HG03439 (cell line): ENCODE measurements at regions not wholly inside any gene's neighbourhood (a gene's known extent, or its start where the extent isn't known, plus 50 kb on each side); places are given as distances from the start of the nearest gene placed in this dataset.
A peak's percentile ranks its signal among the peaks of the same experiment; 100 is the strongest.

ENCODE experiments used
- ATAC-seq: cut with Tn5 transposase; IDR thresholded peaks from one replicate; pipeline ENCODE4 v1.9.1; 2021; ENCODE audit warnings: mild to moderate bottlenecking, moderate library complexity; ENCODE audit not compliant: unreplicated experiment

DNA sequence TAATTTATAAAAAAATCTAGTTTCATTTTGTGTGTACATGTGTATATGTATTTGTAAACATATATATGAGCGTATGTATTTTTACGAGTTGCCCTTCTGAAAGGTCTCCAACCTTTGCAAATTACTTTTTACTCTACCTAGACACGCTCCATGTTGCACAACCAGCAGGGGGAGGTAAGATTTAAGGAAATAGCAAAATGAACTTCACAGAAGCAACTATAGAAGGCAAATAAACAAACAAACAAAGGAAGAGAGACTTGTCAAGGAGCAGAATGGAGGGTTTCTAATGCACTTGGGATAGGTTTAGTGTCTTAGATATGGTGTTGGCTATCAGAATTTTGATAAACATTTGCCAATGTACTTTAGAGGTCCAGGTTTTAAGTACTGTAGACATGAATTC lies 820.5 kb upstream of the POU3F3 start:
- ATAC-seq = peak; percentile 53

GRCh38 chr2:104040771-104041170 lies 813.1 kb upstream of the POU3F3 start:
- ATAC-seq = no peak

DNA sequence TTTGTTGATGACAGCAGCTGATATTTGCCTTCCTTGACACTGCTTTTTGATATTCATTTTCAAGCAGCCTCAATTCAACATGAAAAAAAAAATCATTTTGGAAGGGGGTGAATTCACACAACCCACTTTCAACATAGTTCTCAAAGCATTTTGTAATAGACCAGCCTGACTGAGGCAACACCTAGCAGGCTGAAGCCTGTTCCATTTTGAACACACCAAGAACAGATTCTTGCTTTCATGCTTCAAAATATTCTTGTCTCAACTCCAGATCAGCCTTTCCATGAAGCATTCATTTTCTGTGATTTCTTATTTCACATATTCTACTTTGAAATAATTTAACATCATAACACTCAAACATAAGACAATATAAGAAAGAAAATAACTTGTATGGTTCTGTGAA lies 812.6 kb upstream of the POU3F3 start:
- ATAC-seq = no peak

DNA sequence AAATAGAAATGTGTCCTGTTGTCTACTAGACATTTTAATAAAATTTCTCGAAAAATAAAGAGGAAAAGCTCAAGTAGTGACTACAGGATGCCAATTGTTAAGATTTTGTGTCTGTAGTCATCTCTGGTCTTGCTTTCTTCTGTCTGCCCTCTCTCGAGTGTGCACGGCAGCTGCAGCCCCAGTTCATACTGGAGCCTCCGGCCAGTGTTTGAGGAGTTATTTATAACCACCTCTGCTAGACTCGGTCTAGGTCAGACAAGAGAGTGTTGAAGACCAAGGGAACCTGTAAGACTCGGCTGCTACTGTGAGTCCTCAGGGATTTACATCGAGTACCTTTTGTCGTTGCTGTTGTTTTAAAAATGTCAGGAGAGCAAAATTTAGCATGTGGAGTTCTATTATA lies 810.1 kb upstream of the POU3F3 start:
- no peak for ATAC-seq

- no peak for ATAC-seq
Measured at GRCh38 chr2:104045071-104045470, 808.8 kb upstream of the POU3F3 start.

- no peak for ATAC-seq
Measured at GRCh38 chr2:104046466-104046865, 807.4 kb upstream of the POU3F3 start.

- ATAC-seq = no peak
Measured at GRCh38 chr2:104047516-104047915, 806.4 kb upstream of the POU3F3 start.

- ATAC-seq = no peak
Measured at GRCh38 chr2:104049438-104049837, 804.5 kb upstream of the POU3F3 start.

GRCh38 chr2:104049981-104050380 lies 803.9 kb upstream of the POU3F3 start:
- ATAC-seq = no peak

DNA sequence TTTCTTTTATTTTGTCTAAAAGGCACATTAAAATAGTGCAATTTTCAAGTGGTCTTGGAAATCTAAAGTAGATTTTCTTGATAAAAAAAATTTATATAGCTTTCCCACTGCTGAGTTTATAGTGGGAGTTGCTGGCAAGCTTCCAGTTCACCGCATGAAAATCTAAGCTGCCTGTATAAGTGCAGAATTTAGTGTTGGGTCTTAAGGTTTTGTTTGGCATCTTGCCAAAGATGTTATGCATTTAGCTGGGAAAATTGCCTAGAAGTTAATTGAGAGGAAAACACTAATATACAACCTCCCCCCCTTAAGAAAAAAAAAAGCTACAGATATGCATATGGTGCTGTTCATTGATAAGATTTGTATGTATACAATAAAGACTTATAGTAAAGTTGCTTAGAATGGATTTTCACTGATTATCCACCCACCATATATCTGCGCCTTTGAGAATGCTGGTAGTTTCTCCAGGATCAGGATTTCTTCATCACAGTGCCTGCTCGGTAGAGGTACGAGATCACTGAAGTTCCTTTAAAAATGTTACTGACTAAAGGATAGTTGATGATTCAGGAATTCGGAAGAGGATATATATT lies 803.2 kb upstream of the POU3F3 start:
- ATAC-seq = no peak

DNA sequence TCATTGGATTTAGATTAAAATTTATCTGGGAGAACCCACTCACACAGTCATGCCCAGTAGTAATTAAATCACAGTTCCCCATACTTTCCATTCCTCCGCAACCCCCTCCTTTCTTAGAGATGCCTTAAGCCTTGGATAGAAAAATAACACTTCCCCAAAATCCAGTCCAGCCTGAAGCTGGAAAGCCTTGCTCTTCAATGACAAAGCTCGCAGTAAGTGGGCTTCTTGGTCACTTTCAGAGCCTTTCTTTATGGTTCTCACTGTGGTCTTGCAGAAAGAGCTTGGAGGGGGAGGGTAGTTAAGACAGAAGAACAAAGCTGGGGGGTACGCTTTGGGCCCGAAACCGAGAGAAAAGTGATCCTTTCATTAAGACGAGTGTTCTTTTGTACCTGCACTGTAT lies 802.1 kb upstream of the POU3F3 start:
- ATAC-seq = no peak

DNA sequence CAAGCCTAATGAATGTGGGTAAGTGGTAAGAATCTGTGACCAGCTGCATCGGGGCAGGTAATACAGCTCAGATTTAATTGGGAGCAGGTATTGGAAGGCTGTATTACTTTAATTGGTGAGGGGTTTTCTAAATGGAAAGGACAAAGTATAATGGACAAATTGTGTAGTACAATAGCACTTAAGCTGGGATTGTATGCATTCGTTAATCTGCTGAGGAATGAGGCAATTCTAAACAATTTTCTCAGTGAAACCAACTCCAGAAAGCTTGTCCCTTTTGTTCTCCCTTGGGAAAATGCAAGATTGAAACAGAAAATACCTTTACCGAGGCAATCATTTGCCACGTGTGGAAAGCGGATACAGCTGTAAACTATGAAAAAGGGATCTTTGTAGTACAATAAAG lies 801.6 kb upstream of the POU3F3 start:
- ATAC-seq = no peak

GRCh38 chr2:104056451-104056850 lies 797.5 kb upstream of the POU3F3 start:
- no peak for ATAC-seq

- ATAC-seq = no peak
Measured at GRCh38 chr2:104068665-104069064, 785.2 kb upstream of the POU3F3 start.

GRCh38 chr2:104077573-104077972 lies 776.3 kb upstream of the POU3F3 start:
- ATAC-seq = no peak

DNA sequence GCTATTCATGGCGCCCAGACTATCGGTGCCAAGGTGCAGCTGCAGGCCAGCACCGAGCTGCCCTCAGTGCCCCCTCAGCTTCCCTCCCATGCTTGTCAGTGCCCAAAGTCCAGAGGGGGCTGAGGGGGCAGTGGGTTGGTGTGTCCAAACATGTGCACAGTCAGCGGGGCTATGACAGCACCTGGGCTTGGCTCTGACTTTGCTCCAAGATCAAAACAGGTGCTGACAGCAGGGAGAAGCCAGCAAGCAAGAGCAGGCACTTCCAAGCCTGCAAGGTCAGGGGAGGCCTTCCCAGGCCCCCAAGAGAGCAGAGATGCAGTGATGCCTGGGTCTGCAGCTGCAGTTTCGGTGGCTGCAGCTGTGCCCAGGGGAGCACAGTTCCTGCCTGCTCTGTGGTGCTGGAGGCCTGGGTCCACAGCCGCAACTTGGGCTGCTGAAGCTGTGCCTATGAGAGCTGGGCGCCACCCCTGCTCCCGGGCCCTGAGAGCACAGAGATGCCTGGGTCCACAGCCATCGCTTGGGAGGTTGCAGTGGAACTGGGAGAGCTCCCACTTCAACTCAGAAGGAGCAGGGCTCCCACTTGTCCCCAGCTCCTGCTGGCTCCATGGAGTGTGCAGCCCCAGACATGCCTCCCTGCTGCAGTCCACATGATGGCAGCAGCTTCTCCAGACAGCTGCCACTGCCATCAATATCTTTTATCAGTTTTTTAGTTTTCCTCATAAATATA lies 775.3 kb upstream of the POU3F3 start:
- no peak for ATAC-seq

- ATAC-seq = no peak
Measured at GRCh38 chr2:104088745-104089144, 765.2 kb upstream of the POU3F3 start.

DNA sequence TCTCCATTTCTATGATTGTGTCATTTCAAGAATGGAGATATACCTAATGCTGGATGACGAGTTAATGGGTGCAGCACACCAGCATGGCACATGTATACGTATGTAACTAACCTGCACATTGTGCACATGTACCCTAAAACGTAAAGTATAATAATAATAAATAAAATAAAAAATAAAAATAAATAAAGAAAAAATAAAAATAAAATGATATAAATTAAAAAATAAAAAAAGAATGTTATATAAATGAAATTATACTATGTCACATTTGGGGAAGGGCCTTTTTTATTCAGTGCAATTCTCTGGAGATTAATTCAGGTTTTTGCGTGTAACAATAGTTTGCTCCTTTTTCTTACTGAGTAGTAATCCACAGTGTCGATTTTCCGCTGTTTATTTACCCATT lies 763.5 kb upstream of the POU3F3 start:
- no peak for ATAC-seq

DNA sequence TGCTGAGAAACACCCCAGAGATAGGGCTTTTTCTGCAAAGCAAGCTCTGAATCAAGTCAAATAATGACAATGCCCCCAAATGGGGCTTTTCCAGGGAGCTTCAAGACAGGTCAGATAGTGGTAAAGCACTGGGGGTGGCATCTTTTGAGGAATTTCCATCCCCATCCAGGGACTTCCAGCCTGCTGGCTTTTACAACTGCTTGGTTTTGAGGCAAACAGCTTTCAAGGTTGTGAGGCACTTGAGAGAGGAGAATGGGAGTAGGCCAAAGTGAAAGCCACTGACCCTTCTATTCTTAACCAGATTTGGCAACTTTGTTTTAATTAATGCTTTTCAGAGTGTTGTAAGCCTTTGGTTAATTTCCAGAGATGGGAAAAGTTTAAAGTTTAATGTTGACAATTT lies 762.0 kb upstream of the POU3F3 start:
- ATAC-seq = no peak

DNA sequence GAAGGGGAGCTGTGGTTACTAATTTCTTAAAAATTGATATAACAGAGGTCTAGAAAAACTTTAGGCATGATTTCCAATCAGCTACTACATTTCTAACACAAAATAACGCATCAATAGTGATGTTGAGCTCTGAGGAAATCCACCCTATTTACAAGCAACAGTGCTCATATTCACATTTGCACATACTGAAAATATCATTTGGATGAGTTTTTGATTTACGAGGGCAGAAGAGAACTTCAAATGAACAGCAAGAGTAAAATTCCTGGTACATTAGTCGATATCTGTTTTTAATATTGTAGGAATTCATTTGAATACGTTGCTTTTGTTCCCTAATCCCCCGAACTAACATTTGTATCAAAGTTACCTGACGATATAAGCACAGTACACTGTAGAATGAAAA lies 761.0 kb upstream of the POU3F3 start:
- ATAC-seq = no peak

- ATAC-seq = no peak
Measured at GRCh38 chr2:104102615-104103014, 751.3 kb upstream of the POU3F3 start.

GRCh38 chr2:104109356-104109755 lies 744.6 kb upstream of the POU3F3 start:
- no peak for ATAC-seq

DNA sequence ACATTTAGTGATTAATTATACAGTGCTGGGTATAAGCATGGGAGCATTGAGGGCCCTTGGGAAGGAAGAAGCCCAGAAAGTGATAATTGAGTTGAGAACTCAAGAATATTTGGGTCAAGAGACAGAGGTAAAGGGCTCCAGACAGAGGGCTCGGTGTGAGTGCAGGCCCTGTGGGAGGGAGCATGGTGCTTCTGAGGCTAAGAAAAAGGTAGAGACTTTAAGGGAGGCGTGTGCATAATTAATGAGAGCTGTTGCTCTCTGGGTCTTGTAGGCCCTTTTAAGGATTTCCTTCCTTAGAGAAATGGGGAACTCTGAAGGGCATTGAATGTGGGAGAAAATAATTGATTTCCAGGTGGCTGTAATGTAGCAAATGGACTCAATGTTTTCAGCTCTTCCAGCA lies 735.0 kb upstream of the POU3F3 start:
- no peak for ATAC-seq
